WTC11 (cell line): ENCODE measurements at regions not wholly inside any gene's neighbourhood (a gene's known extent, or its start where the extent isn't known, plus 50 kb on each side); places are given as distances from the start of the nearest gene placed in this dataset.

ENCODE experiments used
- FOXJ3 ChIP-seq: sonication (generic); formaldehyde crosslinking; IDR thresholded peaks from 2 replicates; pipeline ENCODE4 v1.9.0; 2021; ENCODE audit warnings: missing genetic modification reagents, mild to moderate bottlenecking, borderline replicate concordance
- FOXP1 ChIP-seq: sonication (generic); formaldehyde crosslinking; IDR thresholded peaks from 2 replicates; pipeline ENCODE4 v1.8.0; 2022; ENCODE audit warnings: missing genetic modification reagents, mild to moderate bottlenecking, moderate library complexity, borderline replicate concordance
- MXD4 ChIP-seq: fragments of 250-450 bp; sonication (Bioruptor Pico); IDR thresholded peaks from 2 replicates; pipeline ENCODE4 v1.8.0; 2021; ENCODE audit warnings: mild to moderate bottlenecking, moderate library complexity, borderline replicate concordance
- NR3C1 ChIP-seq: sonication (generic); formaldehyde crosslinking; conservative IDR thresholded peaks from 2 replicates; pipeline ENCODE4 v1.8.1; 2023; ENCODE audit warnings: low read depth, mild to moderate bottlenecking, missing genetic modification reagents
- SP1 ChIP-seq: sonication (generic); formaldehyde crosslinking; conservative IDR thresholded peaks from 2 replicates; pipeline ENCODE4 v1.8.1; 2022; ENCODE audit warnings: missing genetic modification reagents
- TF ChIP-seq, protein P1 (sequence below): fragments of 200-600 bp; IDR thresholded peaks from 2 replicates; pipeline ENCODE4 v1.8.0; 2022; ENCODE audit warnings: antibody characterized with exemption

DNA sequence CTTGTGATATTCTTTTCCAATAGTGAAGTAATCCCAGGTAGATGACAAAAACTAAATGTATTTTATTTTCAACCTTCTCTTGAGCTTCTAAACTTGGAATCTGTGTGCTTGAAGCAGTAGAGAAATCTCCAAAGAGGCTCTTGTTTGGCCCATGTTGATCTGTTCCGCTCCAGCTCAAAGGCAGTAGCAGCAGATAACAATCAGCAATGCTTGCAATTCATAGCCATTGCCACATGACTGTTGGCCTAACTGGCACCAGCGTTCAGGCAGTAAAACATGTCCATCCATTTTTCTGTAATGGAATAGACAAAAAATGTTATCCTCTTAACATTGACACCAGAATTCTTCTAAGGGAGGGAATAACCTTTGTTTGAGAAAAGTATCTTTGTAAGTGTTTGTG, 270.7 kb upstream of the MSX2 start:
- TF ChIP-seq SP1 (CRISPR knock-in tag) (no peak), MXD4 (no peak), NR3C1 (CRISPR knock-in tag) (no peak), FOXJ3 (no peak), FOXP1 (CRISPR knock-in tag) (no peak)
- TF ChIP-seq, protein P1, sequence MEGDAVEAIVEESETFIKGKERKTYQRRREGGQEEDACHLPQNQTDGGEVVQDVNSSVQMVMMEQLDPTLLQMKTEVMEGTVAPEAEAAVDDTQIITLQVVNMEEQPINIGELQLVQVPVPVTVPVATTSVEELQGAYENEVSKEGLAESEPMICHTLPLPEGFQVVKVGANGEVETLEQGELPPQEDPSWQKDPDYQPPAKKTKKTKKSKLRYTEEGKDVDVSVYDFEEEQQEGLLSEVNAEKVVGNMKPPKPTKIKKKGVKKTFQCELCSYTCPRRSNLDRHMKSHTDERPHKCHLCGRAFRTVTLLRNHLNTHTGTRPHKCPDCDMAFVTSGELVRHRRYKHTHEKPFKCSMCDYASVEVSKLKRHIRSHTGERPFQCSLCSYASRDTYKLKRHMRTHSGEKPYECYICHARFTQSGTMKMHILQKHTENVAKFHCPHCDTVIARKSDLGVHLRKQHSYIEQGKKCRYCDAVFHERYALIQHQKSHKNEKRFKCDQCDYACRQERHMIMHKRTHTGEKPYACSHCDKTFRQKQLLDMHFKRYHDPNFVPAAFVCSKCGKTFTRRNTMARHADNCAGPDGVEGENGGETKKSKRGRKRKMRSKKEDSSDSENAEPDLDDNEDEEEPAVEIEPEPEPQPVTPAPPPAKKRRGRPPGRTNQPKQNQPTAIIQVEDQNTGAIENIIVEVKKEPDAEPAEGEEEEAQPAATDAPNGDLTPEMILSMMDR, result no peak
